GM12892 (cell line): ENCODE measurements at regions not wholly inside any gene's neighbourhood (a gene's known extent, or its start where the extent isn't known, plus 50 kb on each side); places are given as distances from the start of the nearest gene placed in this dataset.

Experiments used
- POLR2A ChIP-seq: IDR thresholded peaks from 2 replicates; pipeline ENCODE4 v1.6.1; 2011; ENCODE audit warnings: low read depth, low read length, control low read depth
- POLR2AphosphoS5 ChIP-seq: IDR thresholded peaks from 2 replicates; pipeline ENCODE4 v1.6.1; 2011; ENCODE audit warnings: low read depth, low read length, control low read depth
- TAF1 ChIP-seq: IDR thresholded peaks from 2 replicates; pipeline ENCODE4 v1.6.1; 2011; ENCODE audit warnings: low read depth, mild to moderate bottlenecking, control low read depth, low read length, borderline replicate concordance

- no peak for TF ChIP-seq POLR2A
- no peak for TF ChIP-seq POLR2AphosphoS5
- no peak for TF ChIP-seq TAF1
These were observed 142.2 kb upstream of the ARID1B start for GRCh38 chr6:156634951-156635371.
